Lower leg skin (tissue), 4 donors: ENCODE measurements at regions not wholly inside any gene's neighbourhood (a gene's known extent, or its start where the extent isn't known, plus 50 kb on each side); places are given as distances from the start of the nearest gene placed in this dataset.

ENCODE experiments used
- DNase-seq, 2 donors: peaks; one replicate each; pipeline ENCODE4 v3.0.0-alpha.2; 2019; ENCODE audit warnings: low spot score in 2 of 2
- H3K4me3 ChIP-seq: fragments of 200-600 bp; sonication (generic); 2 replicates; pipeline ENCODE4 v1.5.1; 2017; ENCODE audit warnings: mild to moderate bottlenecking, low read depth; ENCODE audit not compliant: poor library complexity, severe bottlenecking
- CTCF ChIP-seq, 3 donors: fragments of 450-650 bp; IDR thresholded peaks; one replicate each; pipeline ENCODE4 v1.5.1; 2016; ENCODE audit warnings: antibody characterized with exemption in 3 of 3, mild to moderate bottlenecking in 3 of 3, moderate library complexity in 2 of 3
- POLR2A ChIP-seq, 2 donors: fragments of 450-650 bp; IDR thresholded peaks; one replicate each; pipeline ENCODE4 v1.6.1; 2016 to 2017; ENCODE audit warnings: antibody characterized with exemption in 2 of 2, mild to moderate bottlenecking in 1 of 2, moderate library complexity in 1 of 2
- WGBS, 2 donors: methylation state at CpG; one replicate each; pipeline ENCODE4 v1.1.5; 2018; 5-methylcytosine and 5-hydroxymethylcytosine counted together
- intact Hi-C: fragments of 100-400 bp; cut with DNase I; formaldehyde crosslinking; loops from one replicate; pipeline ENCODE4 v1.15.0; 2023; ENCODE audit warnings: low total_unique reads

GRCh38 chr18:75831960-75832359, 404.5 kb upstream of the SMIM21 start:
- H3K4me3 ChIP-seq: no peak overlapping the region
- no peak for DNase-seq
- 98% methylated on average over 4 of the region's 4 CpGs for WGBS, 2 donors
- TF ChIP-seq CTCF (IDR thresholded peaks at IDR 0.05): no peak
- TF ChIP-seq POLR2A (IDR thresholded peaks at IDR 0.05): no peak
- intact Hi-C loops: no loop called here

- intact Hi-C loops: no loop called here
- no peak for DNase-seq
- 60 to 73% methylated on average over 2 of the region's 2 CpGs for whole genome bisulfite sequencing, 2 donors
- TF ChIP-seq POLR2A (IDR thresholded peaks at IDR 0.05) (no peak), CTCF (IDR thresholded peaks at IDR 0.05) (no peak)
- no peak overlapping the region for H3K4me3 ChIP-seq
Observed at GRCh38 chr18:75830828-75831227, 403.3 kb upstream of the SMIM21 start.

- 25 to 39% methylated on average over 4 of the region's 4 CpGs for WGBS, 2 donors
- intact Hi-C loops: no loop called here
- no peak overlapping the region for H3K4me3 ChIP-seq
- no peak for DNase-seq
- TF ChIP-seq POLR2A (IDR thresholded peaks at IDR 0.05) (no peak), CTCF (IDR thresholded peaks at IDR 0.05) (no peak)
Observed at GRCh38 chr18:75829091-75829490, 401.6 kb upstream of the SMIM21 start.

GRCh38 chr18:75828379-75828778, 400.9 kb upstream of the SMIM21 start:
- H3K4me3 ChIP-seq: no peak overlapping the region
- intact Hi-C loops: no loop called here
- 46 to 51% methylated on average over 4 of the region's 4 CpGs for WGBS, 2 donors
- no peak for DNase-seq
- TF ChIP-seq POLR2A (IDR thresholded peaks at IDR 0.05) (no peak), CTCF (IDR thresholded peaks at IDR 0.05) (no peak)

- WGBS, 2 donors: 40 to 46% methylated on average over 7 of the region's 7 CpGs
- no peak for TF ChIP-seq CTCF (IDR thresholded peaks at IDR 0.05)
- TF ChIP-seq POLR2A (IDR thresholded peaks at IDR 0.05): no peak
- no peak overlapping the region for H3K4me3 ChIP-seq
- DNase-seq: no peak
- intact Hi-C loops: no loop called here
Observed at GRCh38 chr18:75827751-75828287, 400.3 kb upstream of the SMIM21 start.

- 84 to 89% methylated on average over 3 of the region's 3 CpGs for WGBS, 2 donors
- no peak for DNase-seq
- H3K4me3 ChIP-seq: no peak overlapping the region
- intact Hi-C loops: no loop called here
- TF ChIP-seq CTCF (IDR thresholded peaks at IDR 0.05): no peak
- no peak for TF ChIP-seq POLR2A (IDR thresholded peaks at IDR 0.05)
Observed at GRCh38 chr18:75824661-75825060, 397.2 kb upstream of the SMIM21 start.
